ENCODE measurements at regions not wholly inside any gene's neighbourhood (a gene's known extent, or its start where the extent isn't known, plus 50 kb on each side); places are given as distances from the start of the nearest gene placed in this dataset.
A peak's percentile ranks its signal among the peaks of the same experiment; 100 is the strongest.

- H3K36me3 ChIP-seq = no peaks in the 10 kb centered on the region
- no peaks in the 10 kb centered on the region for H3K27me3 ChIP-seq
- no peaks in the 10 kb centered on the region for H3K4me1 ChIP-seq
- H3K9me3 ChIP-seq = no peaks in the 10 kb centered on the region
- no peak overlapping the region for H3K27ac ChIP-seq
- DNase-seq (ENCODE audit: low spot score) = peak; percentile 50
- no peak for TF ChIP-seq CTCF (IDR thresholded peaks at IDR 0.05)
- no peak overlapping the region for H3K4me3 ChIP-seq
These were observed 107.7 kb upstream of the GDF10 start for GRCh38 chr10:47192273-47192672.

DNA sequence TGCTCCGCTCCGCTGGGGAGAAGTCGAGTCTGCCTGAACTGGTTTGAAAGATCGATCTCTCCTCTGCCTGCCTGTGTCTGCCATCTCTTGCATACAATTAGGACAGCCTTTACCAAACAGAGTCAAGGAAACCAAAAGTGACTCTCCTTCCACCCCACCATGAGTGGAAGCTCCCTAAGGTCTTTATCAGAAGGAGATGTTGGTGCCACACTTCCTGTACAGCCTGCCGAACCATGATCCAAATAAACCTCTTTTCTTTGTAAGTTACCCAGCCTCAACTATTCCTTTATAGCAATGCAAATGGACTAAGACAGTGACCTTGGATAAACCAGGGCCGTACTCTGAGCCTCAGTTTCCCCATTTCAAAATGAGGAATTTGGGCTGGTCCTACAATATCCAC is 106.3 kb upstream of the GDF10 start:
- Histone ChIP-seq H3K27me3 (no peaks in the 10 kb centered on the region), H3K36me3 (no peaks in the 10 kb centered on the region), H3K4me3 (no peak overlapping the region), H3K4me1 (no peaks in the 10 kb centered on the region), H3K9me3 (no peaks in the 10 kb centered on the region), H3K27ac (no peak overlapping the region)
- DNase-seq (ENCODE audit: low spot score) = peak; percentile 9
- no peak for TF ChIP-seq CTCF (IDR thresholded peaks at IDR 0.05)

- Histone ChIP-seq H3K4me3 (no peak overlapping the region), H3K27me3 (no peaks in the 10 kb centered on the region), H3K9me3 (no peaks in the 10 kb centered on the region), H3K36me3 (no peaks in the 10 kb centered on the region), H3K4me1 (no peaks in the 10 kb centered on the region), H3K27ac (no peak overlapping the region)
- DNase-seq (ENCODE audit: low spot score) = peak; percentile 26
- no peak for TF ChIP-seq CTCF (IDR thresholded peaks at IDR 0.05)
These were observed 104.6 kb upstream of the GDF10 start for GRCh38 chr10:47195274-47195885.

- TF ChIP-seq CTCF (IDR thresholded peaks at IDR 0.05) = no peak
- peak; percentile 30 for DNase-seq (ENCODE audit: low spot score)
These were observed 103.3 kb upstream of the GDF10 start for GRCh38 chr10:47196691-47197090.

DNA sequence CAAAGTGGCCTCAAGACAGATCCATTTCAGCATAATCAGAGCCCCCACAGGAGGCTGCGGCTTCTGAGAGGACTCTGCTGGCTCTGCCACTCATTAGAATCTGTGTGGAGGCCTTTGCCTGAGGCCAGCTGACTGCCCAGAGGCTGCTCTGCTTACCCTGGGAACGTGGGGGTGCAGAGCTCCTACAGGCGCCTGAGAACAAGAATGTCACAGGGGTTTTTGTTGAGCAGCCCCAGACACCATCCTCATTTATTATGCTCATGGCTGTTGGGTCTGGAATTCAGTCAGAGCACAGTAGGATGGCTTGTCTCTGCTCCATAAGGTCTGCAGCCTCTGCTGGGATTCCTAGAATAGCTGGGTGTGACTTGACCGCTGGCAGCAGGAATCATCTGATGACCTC is 101.8 kb upstream of the GDF10 start:
- no peak overlapping the region for H3K27ac ChIP-seq
- DNase-seq (ENCODE audit: low spot score) = peak; percentile 9
- H3K9me3 ChIP-seq = peaks cover 0 to 4% of the 10 kb centered on the region in 2 donors
- H3K4me1 ChIP-seq = no peaks in the 10 kb centered on the region
- no peak for TF ChIP-seq CTCF (IDR thresholded peaks at IDR 0.05)
- no peaks in the 10 kb centered on the region for H3K36me3 ChIP-seq
- no peak overlapping the region for H3K4me3 ChIP-seq
- H3K27me3 ChIP-seq = no peaks in the 10 kb centered on the region

More at GRCh38 chr10:47196691-47197090, 103.3 kb upstream of the GDF10 start:
- Histone ChIP-seq H3K4me1 (no peaks in the 10 kb centered on the region), H3K27me3 (no peaks in the 10 kb centered on the region), H3K36me3 (no peaks in the 10 kb centered on the region), H3K4me3 (no peak overlapping the region), H3K9me3 (peaks cover 0 to 4% of the 10 kb centered on the region in 2 donors), H3K27ac (no peak overlapping the region)

DNA sequence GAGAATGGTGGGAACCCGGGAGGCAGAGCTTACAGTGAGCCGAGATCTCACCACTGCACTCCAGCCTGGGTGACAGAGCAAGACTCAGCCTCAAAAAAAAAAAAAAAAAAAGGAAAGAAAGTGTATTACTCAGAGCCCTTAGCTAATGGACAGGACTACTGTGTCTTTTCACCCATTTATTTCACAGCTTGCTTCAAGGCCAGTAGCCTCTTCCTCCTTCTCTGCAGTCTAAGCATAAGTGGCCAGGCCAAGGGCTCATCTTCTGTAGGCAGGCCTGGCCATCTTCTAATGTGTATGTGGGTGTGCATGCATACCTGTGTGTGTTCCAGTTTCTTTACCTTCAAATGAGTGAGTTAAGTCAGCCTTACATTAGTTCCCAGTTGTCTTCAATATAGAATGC is 94.8 kb upstream of the GDF10 start:
- no peaks in the 10 kb centered on the region for H3K27me3 ChIP-seq
- no peaks in the 10 kb centered on the region for H3K4me1 ChIP-seq
- TF ChIP-seq CTCF (IDR thresholded peaks at IDR 0.05) = no peak
- peaks cover 0 to 4% of the 10 kb centered on the region in 2 donors for H3K9me3 ChIP-seq
- H3K36me3 ChIP-seq = no peaks in the 10 kb centered on the region
- H3K4me3 ChIP-seq = no peak overlapping the region
- H3K27ac ChIP-seq = no peak overlapping the region
- no peak for DNase-seq (ENCODE audit: low spot score)

All from right atrium auricular region (tissue), 2 donors.